BJ (cell line): ENCODE measurements at regions not wholly inside any gene's neighbourhood (a gene's known extent, or its start where the extent isn't known, plus 50 kb on each side); places are given as distances from the start of the nearest gene placed in this dataset.
A peak's percentile ranks its signal among the peaks of the same experiment; 100 is the strongest.

Experiments used
- CTCF ChIA-PET: fragments of 350-600 bp; formaldehyde crosslinking; extraction: SDS; loops from one replicate; lab custom pipeline; 2021; ENCODE audit warnings: antibody characterized with exemption, inconsistent platforms; lab: Yijun Ruan, JAX
- POLR2A ChIA-PET: fragments of 300-600 bp; sonication (Branson Sonifier 250); formaldehyde crosslinking; extraction: SDS; loops from one replicate; lab custom pipeline; 2021; ENCODE audit warnings: antibody characterized with exemption; lab: Charles Lee
- DNase-seq: peaks from one replicate; pipeline ENCODE4 v3.0.0-alpha.2; 2011; ENCODE audit warnings: low read depth
- H3K27me3 ChIP-seq: 2 replicates; pipeline ENCODE4 v1.6.0; 2011; ENCODE audit warnings: low read length; ENCODE audit not compliant: control insufficient read depth, insufficient read depth
- H3K36me3 ChIP-seq: 2 replicates; pipeline ENCODE4 v1.5.1; 2011; ENCODE audit warnings: low read length; ENCODE audit not compliant: control insufficient read depth, insufficient read depth
- H3K4me3 ChIP-seq: 2 replicates; pipeline ENCODE4 v1.5.1; 2011; ENCODE audit warnings: low read depth, mild to moderate bottlenecking, control low read depth, low read length
- TF ChIP-seq, protein P1 (sequence below): IDR thresholded peaks from 2 replicates; pipeline ENCODE4 v1.5.1; 2011; ENCODE audit warnings: low read depth, mild to moderate bottlenecking, control low read depth, inconsistent platforms, low read length, moderate library complexity; ENCODE audit not compliant: insufficient read depth

DNA sequence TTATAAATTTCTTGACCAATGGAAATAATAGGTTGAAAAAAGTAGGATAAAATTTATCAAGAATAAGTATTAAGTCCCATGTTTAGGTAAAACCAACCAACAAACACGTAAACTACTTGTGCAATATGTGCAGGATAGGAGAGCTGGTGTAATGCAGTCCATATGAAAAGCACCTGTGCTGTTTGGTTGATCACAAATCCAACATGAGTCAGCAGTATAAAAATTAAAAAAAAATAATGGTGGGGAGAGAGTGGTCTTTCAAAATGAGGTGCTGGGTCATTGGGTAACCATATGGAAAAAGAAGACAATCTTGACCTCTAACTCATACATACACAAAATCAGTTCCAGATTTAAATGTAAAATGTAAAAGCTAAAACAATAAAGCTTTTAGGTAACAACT, 181.8 kb downstream of the HS3ST3B1 start:
- ChIA-PET CTCF (no interaction called here), POLR2A (no interaction called here)
- H3K36me3 ChIP-seq = no peaks in the 10 kb centered on the region
- TF ChIP-seq, protein P1, sequence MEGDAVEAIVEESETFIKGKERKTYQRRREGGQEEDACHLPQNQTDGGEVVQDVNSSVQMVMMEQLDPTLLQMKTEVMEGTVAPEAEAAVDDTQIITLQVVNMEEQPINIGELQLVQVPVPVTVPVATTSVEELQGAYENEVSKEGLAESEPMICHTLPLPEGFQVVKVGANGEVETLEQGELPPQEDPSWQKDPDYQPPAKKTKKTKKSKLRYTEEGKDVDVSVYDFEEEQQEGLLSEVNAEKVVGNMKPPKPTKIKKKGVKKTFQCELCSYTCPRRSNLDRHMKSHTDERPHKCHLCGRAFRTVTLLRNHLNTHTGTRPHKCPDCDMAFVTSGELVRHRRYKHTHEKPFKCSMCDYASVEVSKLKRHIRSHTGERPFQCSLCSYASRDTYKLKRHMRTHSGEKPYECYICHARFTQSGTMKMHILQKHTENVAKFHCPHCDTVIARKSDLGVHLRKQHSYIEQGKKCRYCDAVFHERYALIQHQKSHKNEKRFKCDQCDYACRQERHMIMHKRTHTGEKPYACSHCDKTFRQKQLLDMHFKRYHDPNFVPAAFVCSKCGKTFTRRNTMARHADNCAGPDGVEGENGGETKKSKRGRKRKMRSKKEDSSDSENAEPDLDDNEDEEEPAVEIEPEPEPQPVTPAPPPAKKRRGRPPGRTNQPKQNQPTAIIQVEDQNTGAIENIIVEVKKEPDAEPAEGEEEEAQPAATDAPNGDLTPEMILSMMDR = no peak
- H3K27me3 ChIP-seq = no peaks in the 10 kb centered on the region
- DNase-seq = no peak
- H3K4me3 ChIP-seq = no peak overlapping the region

DNA sequence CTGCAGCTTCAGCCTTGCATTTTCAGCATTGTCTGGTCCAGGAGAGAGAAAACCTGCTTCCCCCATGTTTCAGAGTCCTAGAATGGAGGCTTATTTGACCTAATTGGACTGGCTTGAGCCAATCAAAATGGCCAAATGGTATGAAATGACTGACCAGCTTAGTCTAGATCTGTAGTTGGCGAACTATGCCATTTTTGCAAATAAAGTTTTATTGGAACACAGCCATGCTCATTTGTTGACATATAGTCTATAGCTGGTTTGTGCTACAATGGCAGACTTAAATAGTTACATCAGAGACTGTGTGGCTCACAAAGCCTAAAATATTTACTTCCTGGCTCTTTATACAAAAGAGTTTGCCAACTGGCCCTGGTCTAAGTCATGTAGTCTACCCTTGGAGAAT, 180.8 kb downstream of the HS3ST3B1 start:
- no peaks in the 10 kb centered on the region for H3K36me3 ChIP-seq
- H3K27me3 ChIP-seq = no peaks in the 10 kb centered on the region
- TF ChIP-seq, protein P1 = no peak
- CTCF ChIA-PET = no interaction called here
- no peak overlapping the region for H3K4me3 ChIP-seq
- POLR2A ChIA-PET = no interaction called here
- DNase-seq = no peak

DNA sequence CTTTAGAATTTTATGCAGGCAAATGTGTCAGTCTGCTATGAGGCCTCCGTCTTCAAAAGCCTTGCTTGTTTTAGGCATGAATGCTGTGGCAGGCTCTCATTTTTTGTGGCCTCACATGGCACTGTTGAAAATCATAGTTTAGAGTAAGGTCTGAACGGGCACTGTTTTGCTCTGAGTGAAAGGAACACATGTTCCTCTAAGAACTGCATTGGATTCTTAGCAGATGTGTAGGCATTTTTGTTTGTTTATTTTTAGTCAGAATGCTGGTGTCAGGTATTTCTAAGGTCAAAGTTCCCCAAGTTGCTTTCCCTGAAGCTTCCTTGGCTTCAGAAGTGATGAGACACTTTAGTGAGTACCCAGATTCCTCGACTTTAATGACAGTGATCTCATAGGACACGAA, 173.7 kb downstream of the HS3ST3B1 start:
- TF ChIP-seq, protein P1 = no peak
- Histone ChIP-seq H3K4me3 (no peak overlapping the region), H3K27me3 (no peaks in the 10 kb centered on the region), H3K36me3 (no peaks in the 10 kb centered on the region)
- no peak for DNase-seq
- ChIA-PET POLR2A (no interaction called here), CTCF (interaction anchor here (1.4 kb wide), 1 partner anchor 10 kb away, joined by 3 read pairs; no protein-coding TSS in a partner anchor)

DNA sequence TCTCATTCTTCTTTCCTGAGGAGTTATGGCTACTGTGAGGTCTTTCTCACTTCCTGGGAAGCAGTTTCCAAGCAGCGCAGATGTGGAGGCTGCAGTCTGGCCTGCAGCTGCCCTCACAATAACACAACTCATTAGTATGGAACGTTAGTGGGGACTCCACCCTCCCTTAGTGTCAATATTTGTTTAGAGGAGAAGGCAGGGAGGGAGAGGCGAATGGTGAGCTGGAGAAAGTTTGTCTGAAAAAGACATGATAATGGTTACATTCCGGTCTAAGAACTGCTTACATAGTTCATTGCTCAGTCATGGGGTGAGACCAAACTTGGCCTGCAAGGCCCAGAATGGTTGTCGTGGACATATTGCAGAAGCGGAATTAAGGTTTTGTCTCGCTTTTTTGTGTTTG, 170.2 kb downstream of the HS3ST3B1 start:
- POLR2A ChIA-PET = no interaction called here

DNA sequence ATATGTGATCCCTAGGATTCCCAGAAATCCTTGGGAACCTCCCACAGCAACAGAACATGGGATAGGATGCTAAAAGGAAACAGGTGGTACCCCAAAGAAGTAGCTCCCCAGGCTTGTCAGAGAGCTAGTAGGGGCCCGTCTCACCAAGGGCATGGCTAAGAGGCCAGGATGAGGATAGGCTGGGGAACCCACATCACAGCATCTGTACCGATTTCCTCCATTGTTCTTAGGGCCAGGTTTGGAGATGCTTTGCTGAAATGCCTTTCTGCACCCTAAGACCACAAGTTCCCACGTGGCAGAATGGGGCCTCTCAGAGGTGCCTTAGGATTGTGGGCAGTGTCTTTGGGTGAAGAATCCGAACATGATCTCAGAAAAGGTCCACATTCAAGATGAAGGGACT, 169.5 kb downstream of the HS3ST3B1 start:
- TF ChIP-seq, protein P1 = no peak
- CTCF ChIA-PET = no interaction called here
- Histone ChIP-seq H3K36me3 (no peaks in the 10 kb centered on the region), H3K4me3 (no peak overlapping the region), H3K27me3 (no peaks in the 10 kb centered on the region)
- POLR2A ChIA-PET = no interaction called here
- DNase-seq = no peak

More for the DNA sequence above, 170.2 kb downstream of the HS3ST3B1 start:
- no peak overlapping the region for H3K4me3 ChIP-seq
- CTCF ChIA-PET = interaction anchor here (0.5 kb wide), 1 partner anchor 195 kb away, joined by 3 read pairs; no protein-coding TSS in a partner anchor
- DNase-seq = peak; percentile 90
- H3K27me3 ChIP-seq = no peaks in the 10 kb centered on the region
- TF ChIP-seq, protein P1 = no peak
- H3K36me3 ChIP-seq = no peaks in the 10 kb centered on the region
